Brain pericyte (primary cell): ENCODE measurements at regions not wholly inside any gene's neighbourhood (a gene's known extent, or its start where the extent isn't known, plus 50 kb on each side); places are given as distances from the start of the nearest gene placed in this dataset.

Experiments used
- DNase-seq: peaks from one replicate; pipeline ENCODE4 v3.0.0-alpha.2; 2012; ENCODE audit warnings: low read depth, low spot score

DNA sequence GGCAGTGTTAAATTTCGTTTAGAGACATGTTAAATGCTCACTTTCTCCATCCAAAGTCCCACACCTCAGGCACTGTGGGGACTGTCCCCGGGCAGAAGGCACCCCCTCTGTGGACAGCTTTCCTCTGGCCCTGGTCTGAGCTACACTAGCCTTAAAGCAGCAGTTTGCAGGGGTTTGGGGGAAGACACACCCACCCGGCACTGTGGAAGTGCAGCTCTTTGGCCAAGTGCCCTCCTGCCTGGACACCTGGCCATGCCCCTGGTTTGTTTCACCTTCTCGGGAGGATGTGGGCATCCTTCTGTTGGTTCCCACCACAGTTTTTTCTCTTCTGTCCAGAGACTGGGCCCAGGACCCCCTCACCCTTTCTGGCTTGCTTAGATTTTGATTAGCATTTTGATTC is 1254.7 kb downstream of the BRD1 start:
- no peak for DNase-seq

DNA sequence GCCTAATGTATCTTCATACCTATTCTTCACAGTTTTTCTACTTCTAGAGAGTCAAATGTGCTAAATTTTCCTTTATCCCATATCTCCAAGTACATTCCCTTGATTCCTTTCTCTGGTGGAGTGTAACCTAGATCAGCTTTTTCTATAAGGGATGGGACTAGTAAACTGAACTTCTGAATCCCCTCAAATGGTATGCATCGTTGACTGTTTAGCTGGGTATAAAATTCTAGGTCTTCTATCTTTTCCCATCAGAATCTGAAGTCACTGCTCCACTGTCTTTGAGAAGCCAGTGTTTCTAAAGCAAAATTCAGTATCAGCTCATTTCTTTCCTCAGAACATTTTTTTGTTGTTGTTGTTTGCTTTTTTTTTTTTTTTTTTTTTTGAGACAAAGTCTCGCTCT is 1256.8 kb downstream of the BRD1 start:
- no peak for DNase-seq

DNA sequence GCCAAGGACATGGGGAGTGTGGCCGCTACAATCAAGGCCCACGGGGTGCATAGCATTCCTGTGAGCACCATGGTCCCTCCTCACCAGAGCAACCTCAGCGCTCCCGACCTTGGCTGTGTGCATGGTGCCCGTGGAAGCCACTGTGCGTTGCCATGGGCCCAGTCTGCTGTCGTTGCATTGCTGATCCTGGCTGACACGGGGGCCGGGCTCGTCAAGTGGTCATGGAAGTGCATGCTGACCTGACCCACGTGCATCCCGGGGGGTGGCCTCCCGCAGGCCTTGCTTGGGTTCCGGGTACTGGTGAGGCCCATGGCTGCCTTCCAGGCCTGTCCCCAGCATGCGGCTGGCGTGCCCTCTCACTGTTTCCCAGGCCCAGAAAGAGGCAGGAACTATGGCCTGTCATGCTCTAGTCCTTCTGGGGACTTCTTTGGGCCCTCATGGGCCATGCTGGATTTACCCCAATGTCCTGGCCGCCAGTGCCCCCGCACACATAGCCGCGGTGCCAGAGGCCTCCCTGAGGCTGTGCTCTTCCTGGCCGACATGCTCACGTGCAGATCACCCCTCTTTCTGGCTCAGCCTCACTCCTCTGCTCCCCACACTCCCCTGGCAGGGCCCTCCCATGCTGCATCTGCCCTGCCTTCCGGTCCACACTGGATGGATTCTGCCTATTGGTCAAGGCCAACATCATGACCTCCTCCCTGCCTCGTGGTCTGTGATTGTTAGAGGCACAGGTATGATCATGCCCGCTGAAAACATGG is 1258.0 kb downstream of the BRD1 start:
- no peak for DNase-seq

DNA sequence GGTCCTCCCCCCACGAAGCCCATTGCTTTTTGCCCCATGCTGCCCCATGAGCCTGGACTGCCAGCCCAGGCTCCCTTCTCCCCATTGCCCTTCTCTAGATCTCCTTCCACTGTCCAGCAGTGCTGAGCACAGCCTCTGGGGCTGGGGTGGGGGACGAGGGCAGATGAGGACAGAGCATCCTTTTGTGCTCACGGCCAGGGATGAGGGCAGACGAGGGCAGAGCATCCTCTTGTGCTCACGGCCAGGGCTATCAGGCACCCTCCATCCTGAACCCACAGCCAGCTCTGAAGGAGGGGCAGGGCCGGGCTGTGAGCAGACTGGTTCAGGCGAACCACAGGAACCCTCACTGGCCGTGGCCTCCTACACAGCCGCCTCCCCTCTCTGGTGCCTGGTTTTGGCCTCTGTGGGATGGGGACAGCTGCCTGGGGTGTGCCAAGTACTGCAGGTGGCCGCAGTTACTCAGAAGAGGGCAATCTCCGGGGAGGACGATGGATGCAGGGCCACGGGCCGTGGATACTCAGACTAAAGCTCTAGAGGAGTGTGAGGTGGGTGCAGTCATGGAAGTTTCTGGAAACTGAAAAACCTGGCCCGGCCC is 1258.8 kb downstream of the BRD1 start:
- no peak for DNase-seq

DNA sequence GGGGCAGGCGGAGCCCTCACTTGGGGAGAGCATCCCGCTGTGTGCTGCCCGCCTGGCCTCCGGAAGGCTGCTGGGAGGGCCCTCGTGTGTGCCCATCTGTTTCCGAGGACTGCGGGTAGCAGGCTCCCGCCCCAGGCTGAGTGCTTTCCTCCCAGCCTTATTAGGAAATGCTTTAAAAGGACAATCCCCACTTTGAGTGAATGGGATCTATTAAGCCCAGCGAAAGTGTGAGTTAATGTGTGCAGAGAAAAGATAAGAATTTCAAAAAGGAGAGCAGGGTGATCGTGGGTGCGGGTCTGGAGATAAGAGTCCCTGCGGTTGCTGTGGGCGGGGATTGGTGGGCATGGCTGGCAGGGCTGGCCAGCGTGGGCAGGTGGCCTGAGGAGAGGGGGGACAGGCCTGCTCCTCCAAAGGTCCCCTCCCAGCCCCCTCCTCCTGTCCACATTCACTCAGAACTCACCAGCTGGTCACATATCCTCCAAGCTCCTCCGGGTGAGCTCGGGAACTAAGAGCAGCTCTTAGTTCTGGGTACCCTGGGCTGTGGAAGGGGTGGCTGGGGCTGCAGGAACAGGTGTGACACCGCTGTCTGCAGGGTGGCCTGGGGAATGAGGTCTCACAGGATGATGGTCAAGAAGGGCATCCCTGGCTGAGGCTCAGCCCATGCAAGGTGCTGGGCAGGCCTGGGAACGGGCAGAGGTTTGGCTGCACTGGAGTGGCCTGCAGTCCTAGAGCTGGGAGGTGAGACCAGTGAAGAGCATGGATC is 1260.3 kb downstream of the BRD1 start:
- no peak for DNase-seq

DNA sequence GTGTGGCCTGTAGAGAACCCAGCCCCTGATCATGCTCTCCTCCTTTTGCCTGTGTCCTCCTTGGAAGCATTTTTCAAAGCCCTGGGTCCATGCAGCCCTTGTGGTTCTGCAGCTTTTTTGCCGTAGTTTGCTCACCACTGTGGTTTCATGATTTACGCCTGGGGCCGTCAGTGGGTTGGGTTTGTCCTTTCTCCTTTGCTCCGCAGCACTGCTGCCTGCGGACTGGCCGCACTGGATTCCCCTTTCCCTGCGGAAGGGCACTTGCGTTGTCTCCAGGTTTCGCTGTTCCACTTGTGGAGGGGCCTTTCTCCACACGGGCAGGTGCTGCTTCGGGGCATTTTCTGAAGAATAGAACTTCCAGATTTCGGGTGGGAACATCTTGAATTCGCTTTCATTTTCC is 1260.9 kb downstream of the BRD1 start:
- no peak for DNase-seq

DNA sequence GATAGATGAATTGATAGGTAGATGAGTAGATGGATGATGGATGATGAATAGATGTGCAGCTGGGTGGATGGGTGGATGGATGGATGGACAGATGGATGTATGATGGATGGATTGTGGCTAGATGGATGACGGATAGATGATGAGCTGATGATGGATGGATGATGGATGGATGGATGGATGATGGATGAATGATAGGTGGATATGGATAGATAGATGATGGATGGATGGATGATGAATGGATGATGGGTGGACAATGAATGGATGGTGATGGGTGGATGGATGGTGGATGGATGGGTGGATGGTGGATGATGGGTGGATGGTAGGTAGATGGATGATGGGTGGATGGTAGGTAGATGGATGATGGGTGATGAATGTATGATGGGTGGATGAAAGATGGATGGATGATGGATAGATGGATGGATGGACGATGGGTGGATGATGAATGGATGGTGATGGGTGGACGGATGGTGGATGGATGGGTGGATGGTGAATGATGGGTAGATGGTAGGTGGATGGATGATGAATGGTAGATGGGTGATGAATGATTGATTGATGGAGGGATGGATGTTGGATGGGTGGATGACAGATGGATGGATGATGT is 1261.7 kb downstream of the BRD1 start:
- no peak for DNase-seq

DNA sequence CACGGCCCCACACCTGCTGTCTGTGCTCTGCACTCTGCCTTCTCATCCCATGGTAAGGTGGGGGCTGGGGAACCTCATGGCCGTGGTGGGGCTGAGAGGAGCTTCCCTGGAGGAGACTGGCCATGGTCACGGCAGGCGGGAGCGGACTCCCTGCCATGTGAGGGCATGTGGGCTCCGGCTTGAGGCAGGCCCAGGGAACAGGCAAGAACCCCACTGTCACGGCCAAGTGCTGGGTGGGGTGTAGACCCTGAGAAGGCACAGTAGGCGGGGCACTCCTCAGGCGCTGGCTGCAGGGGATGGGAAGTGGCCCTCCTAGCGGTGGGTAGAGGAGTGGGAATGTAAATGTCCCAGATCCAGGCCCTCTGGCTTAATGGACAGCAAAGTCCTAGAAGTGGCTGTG is 1262.7 kb downstream of the BRD1 start:
- no peak for DNase-seq

DNA sequence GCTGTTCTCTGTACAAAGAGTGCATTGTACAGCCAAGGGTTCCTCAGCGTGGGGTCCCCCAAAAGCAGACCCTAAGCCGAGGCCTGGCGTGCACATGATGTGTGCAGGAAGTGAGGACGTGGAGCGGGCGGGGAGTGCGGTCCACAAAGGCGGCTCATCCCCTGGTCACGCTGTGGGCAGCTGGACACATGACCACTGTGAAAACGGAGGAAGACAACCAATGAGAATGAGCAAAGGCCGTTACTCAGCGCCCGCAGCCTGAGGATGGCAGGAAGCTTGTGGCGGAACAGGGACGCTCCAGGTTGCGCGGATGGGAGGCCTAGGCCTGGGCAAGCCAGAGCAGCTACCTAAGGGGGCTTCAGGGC is 1263.7 kb downstream of the BRD1 start:
- no peak for DNase-seq

DNA sequence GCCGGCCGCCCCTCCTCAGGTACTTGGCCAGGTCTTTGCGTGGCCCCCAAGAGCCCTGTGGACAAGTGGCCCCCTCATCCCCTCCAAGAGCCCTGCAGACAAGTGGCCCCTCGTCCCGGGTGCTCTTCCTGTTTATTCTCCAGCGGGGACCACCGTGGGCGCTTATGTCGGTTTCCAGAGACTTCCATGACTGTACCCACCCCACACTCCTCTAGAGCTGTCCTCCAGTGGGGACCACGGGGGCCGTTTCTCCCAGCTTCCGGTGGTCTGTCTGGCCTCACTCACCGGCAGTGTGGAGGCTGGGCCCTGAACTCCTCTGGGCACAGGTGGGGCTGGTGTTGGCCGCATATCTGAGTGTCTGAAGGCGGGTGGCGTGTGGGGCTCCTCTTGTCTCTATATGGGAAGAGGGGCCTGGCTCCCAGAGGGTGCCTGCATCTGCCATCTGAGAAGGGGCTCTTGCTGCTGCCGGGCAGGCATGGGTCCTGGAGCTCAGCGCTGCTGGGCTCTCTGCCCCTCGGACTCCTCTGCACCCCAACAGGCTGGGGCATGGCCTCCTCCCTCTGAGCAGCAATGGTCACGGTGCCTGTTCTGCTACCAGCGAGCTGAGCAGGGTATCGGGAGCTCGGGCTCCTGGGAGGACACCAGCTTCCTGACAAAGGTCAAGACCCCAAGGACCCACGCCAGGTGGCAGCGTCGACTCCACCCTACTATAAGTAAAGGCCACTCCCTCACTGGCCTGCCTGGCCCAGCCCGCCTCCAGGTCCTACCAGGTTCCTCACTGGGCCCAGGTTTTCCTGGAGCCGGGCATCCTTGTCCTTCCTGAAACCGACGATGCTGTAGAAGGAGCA is 1264.3 kb downstream of the BRD1 start:
- no peak for DNase-seq

DNA sequence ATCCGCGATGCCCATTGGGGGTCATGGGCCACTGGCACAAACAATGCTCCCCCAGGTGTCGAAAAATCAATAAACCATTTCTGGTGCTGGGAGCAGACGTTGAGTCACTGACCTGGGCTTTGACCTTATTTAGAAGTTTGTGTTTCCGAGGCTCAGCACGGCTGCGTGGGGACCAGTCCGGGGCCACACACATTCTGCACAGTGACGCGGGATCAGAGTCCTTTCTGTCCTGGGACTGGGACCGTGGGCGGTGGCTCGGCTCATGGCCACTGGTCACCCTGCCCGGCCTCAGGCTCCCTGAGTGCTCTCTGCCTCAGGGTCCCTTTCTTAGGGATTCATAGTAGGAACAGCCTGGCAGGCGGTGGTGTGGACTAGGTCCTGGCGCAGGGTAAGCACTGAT is 1266.0 kb downstream of the BRD1 start:
- DNase-seq = no peak

DNA sequence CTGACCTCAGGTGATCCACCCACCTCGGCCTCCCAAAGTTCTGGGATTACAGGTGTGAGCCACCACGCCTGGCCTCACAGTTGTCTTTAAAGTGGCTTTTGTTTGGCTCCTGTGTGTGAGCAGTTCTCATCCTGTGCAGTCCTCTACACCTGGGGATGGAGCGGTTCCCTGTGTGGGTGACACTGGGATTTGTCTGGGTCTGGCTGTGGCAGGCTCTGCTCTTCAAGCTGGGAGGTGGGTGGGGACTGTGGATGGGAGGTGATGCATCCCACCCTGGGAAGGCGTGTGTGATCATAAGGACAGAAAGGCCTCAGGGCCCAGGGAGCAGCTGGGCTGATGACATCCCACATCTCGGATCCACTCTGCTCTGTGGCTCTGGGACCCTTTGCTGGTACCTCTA is 1266.8 kb downstream of the BRD1 start:
- no peak for DNase-seq

DNA sequence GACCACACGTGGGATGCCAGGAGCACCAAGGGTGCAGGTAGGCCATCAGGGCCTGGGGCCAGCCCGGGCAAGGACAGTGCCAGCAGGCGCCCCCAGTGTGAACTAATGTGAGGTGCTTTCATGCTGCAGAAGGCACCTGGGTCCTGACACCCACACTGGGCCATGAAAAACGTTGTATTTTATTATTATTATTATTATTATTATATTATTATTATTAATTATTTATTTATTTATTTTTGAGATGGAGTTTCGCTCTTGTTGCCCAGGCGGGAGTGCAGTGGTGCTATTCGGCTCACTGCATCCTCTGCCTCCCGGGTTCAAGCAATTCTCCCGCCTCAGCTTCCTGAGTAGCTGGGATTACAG is 1267.3 kb downstream of the BRD1 start:
- no peak for DNase-seq

DNA sequence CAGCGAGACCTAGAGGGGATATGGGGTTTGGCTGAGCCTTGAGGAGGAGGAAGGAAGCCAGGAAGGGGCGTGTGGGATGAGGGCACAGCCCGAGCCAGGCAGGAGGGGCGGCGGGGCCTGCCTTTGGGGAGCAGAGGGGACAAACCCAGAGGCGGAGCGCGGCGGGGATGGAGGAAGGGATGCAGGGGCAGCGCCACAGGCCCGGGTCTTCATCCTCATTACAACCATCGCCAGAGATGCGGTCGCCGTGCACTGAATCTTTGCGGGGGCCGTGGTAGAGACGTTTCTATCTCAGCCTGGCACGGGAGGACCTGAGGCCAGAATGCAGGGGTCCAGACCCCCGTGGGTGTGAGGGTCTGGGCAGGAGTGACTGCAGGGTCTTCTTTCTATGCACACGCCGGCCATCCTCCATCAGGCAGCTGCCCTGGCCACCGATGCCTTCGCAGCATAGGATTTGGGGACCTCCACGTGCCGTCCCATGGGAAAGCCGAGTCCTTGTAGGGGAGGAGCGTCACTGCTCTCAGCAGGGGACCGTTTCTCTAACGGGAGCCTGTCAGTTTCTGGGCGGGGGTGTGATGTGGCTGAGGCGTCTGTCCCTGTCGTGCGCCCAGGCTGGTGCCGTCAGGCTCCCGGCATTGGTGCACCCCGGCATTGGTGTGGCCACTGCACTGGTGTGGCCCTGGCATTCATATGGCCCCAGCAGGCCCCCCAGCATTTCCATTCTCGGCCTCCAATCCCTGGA is 1267.9 kb downstream of the BRD1 start:
- no peak for DNase-seq

DNA sequence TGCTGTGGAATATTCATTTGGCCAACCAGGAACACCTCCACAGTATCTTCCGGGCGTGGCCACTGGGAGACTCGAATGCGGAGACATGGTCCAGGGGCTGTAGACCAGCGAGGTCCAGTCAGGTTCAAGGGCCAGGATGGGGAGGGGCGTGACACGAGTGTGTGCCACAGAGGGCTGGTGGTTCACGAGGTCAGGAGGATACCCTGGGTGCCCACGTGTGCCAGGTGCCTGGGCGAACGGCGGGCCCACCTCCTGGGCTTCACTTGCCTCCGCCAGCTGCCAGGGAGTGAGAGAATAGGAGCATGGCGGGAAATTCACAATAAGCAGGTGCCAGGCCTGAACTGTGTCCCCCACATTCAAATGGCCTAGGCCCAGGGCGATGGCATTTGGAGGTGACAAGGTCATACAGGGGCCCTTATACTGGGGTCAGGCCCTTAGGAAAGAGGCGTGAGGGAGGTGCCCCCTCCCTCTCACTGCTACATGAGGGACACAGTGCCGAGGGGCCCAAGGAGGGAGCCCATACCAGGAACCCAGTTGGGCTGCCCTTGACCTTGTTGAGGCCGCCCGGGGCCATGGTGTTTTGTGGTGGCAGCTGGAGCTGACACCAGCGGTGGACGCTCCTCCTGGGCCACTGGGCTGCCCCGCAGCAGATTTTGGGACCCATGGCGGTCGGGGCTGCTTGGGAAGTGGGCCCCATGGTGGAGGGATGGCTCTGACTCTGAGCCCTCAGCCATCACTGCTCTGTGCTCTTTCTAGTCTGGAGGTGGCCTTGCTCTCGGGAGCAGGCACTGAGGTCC is 1268.9 kb downstream of the BRD1 start:
- DNase-seq = no peak

DNA sequence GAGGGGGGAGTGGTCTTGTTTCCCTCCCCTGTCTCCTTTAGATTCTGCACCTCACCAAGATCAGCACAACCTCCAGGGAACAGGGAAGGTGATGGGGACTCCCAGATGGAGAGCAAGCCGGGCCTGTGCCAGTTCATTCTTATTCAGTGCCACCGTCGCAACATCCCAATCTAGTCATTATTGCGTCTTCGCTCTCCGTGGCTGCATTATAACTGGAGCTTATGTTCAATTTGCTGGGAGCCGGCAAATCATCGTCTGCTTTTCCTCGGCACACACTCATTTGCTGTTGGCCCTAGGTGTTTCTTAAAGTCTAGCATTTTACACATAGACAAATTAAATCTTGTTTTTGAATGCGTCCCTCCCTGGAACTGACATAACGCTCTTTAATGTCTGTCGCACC is 1269.7 kb downstream of the BRD1 start:
- DNase-seq = no peak

DNA sequence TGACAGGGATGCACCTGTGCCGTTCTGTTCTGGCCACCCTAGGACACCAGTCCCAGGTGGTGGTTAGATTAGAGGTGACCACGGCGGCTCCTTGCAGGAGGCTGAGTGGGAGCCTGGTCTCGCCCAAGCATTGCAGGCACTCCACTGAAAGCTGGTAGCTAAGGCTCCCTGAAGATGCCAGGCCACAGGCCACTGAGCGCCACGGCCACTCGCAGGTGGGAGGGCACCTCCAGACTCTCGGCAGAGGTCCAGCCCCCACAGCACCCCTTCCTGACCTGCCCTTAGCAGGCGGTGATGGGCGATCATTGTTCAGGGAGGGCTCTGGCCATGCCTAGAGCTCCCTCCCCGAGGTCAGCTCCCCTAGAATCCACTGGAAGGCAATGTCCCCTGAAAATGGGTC is 1270.2 kb downstream of the BRD1 start:
- no peak for DNase-seq

DNA sequence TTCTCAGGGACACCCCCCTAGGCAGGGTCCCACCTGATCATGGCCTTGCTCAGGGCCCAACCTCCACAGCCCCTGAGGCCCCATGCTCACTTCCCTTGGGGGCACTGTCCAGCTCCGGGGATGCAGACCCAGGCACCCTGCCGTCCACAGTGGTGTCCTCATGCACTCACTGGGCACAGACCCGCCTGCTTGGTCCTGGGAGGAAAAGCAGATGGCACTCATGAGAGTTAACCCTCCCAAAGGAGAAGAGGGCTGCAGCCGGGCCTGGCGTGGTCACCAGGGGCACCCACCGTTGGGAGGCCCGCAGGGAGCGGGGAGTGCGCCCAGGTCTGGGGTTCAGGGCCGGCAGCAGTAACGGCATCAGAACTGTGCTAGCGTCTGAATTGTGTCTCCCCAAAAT is 1270.9 kb downstream of the BRD1 start:
- DNase-seq = no peak

DNA sequence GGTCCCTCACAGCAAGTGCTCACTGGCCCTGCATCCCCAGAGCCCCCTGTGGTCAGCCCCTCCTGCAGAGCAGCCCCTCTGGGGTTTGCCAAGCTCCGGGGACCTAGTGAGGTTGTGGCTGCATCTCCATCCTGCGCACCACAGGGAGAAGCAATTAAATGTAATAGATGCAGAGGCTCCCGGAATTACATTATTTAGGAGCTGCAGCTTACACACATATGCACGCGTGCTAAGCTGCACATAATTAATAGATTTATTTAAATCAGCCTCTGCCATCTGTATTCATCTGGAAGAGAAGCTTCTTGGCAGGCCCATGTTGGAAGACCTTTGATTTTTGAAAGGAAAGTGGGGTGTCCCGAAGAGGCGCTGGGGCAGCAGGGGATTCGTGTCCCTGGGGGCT is 1271.5 kb downstream of the BRD1 start:
- DNase-seq = no peak

DNA sequence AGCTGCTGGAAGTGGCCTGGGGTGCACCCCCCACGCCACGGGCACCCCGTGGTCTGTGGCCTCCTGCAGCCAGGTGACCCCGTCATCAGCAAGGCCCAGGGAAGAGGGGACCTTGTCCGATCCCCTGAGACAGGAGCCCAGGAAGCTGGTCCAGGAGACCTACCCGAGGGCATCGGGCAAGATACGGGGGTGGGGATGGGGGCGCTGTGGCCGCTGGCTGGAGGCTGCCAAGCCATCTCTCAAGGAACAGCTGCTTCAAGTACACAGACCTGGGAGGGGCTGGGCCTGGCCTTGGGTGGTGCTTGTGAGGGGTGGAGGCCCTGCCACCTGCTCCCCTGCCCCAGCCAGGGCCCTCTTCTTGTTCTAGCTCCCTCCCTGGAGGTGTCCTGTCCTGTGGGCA is 1272.1 kb downstream of the BRD1 start:
- no peak for DNase-seq
